ENCODE measurements at regions not wholly inside any gene's neighbourhood (a gene's known extent, or its start where the extent isn't known, plus 50 kb on each side); places are given as distances from the start of the nearest gene placed in this dataset.
"Not testable (repeated sequence)": the region's sequence is repeated elsewhere in the genome, so short reads cannot be mapped to it uniquely, and the experiment has no call there.

- DNase-seq (ENCODE audit: low read depth in 1 of 2, low spot score in 1 of 2); in situ Hi-C loops (cut with HindIII; ENCODE audit: low pct_unique_long_range_greater_than_20kb, low sequenced_read_pairs): not testable (repeated sequence)
Measured at GRCh38 chr5:122515210-122515609, 203.2 kb downstream of the SNCAIP start.

- in situ Hi-C loops (cut with HindIII; ENCODE audit: low pct_unique_long_range_greater_than_20kb, low sequenced_read_pairs): no loop called here
- DNase-seq (ENCODE audit: low read depth in 1 of 2, low spot score in 1 of 2): peak; percentile 72 to 88
- no peak for TF ChIP-seq JUND (IDR thresholded peaks at IDR 0.05; ENCODE audit: low read depth)
Measured at GRCh38 chr5:122515709-122516431, 203.8 kb downstream of the SNCAIP start.

DNA sequence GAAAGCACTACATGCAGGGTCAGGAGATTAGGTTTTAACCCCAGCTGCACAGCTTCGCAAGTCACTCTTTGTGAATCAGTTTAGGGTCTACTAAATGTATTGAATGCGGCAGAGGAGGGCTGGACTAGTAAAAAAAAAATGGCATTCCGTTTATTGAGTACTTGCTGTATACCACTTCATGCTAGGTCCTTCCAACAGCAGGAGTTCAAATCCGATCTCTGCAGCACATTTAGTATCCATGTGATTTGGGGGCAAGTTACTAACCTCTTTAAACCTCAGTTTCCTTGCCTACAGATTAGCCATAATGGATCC, 204.4 kb downstream of the SNCAIP start:
- no peak for TF ChIP-seq JUND (IDR thresholded peaks at IDR 0.05; ENCODE audit: low read depth)
- in situ Hi-C loops (cut with HindIII; ENCODE audit: low pct_unique_long_range_greater_than_20kb, low sequenced_read_pairs): no loop called here
- DNase-seq (ENCODE audit: low read depth in 1 of 2, low spot score in 1 of 2): no peak

DNA sequence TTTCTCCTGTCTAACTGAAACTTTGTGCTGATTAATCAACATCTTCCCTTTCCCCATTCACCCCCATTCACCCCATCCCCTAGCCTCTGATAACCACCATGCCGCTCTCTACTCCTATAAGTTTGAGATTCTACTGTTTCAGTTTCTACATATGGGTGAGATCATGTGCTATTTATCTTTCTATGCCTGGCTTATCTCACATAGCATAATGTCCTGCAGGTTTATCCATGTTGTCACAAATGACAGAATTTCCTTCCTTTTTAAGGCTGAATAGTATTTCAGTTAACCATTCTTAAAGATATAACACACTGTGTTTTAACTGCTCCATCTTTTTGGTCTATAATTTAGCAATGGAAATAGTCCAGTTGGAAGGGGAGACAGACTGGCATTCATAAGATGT, 205.1 kb downstream of the SNCAIP start:
- in situ Hi-C loops (cut with HindIII; ENCODE audit: low pct_unique_long_range_greater_than_20kb, low sequenced_read_pairs): no loop called here
- TF ChIP-seq JUND (IDR thresholded peaks at IDR 0.05; ENCODE audit: low read depth): no peak
- no peak for DNase-seq (ENCODE audit: low read depth in 1 of 2, low spot score in 1 of 2)

DNA sequence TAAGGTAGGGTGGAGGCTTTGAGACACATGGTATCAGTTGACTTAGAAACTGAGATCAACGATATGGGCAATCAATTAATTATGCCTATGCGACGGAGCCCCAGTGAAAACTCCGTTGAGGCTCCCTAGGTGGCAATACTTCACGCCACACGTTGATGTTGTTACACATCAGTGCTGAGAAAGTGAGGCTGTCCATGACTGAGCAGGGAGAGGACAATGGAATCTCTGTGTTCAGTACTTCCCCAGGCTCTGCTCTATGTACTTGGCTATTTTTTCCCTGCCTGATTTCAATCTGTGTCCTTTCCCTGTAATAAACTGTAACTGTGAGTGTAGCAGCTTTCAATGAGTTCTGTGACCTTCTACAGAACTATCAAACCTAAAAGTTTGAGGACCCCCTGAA, 211.7 kb downstream of the SNCAIP start:
- TF ChIP-seq JUND (IDR thresholded peaks at IDR 0.05; ENCODE audit: low read depth): no peak
- in situ Hi-C loops (cut with HindIII; ENCODE audit: low pct_unique_long_range_greater_than_20kb, low sequenced_read_pairs): no loop called here
- DNase-seq (ENCODE audit: low read depth in 1 of 2, low spot score in 1 of 2): peak in 1 of 2 experiments; percentile 5

DNA sequence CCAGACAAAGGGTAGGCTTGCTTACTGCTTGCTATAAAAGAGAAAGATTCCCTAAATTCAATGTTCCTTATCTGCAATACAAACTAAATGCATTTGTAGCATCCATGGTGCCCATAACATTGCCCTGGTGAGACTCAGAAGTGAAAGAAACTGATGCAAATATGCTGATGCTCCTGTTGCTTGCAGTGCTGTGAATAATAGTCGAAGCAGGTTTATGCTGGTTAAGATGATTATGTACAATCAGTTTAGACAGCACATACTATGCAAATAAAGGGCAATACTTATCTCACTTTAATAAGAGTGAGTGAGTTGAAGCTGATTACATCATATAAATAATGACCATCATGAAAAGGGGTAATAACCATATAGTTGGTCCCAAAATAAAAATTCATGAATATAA, 215.5 kb downstream of the SNCAIP start:
- no peak for TF ChIP-seq JUND (IDR thresholded peaks at IDR 0.05; ENCODE audit: low read depth)
- in situ Hi-C loops (cut with HindIII; ENCODE audit: low pct_unique_long_range_greater_than_20kb, low sequenced_read_pairs): no loop called here
- no peak for DNase-seq (ENCODE audit: low read depth in 1 of 2, low spot score in 1 of 2)

- in situ Hi-C loops (cut with HindIII; ENCODE audit: low pct_unique_long_range_greater_than_20kb, low sequenced_read_pairs): no loop called here
- no peak for TF ChIP-seq JUND (IDR thresholded peaks at IDR 0.05; ENCODE audit: low read depth)
- DNase-seq (ENCODE audit: low read depth in 1 of 2, low spot score in 1 of 2): no peak
Measured at GRCh38 chr5:122532035-122532434, 220.0 kb downstream of the SNCAIP start.

- in situ Hi-C loops (cut with HindIII; ENCODE audit: low pct_unique_long_range_greater_than_20kb, low sequenced_read_pairs): no loop called here
- TF ChIP-seq JUND (IDR thresholded peaks at IDR 0.05; ENCODE audit: low read depth): no peak
Measured at GRCh38 chr5:122533825-122534224, 221.8 kb downstream of the SNCAIP start.

DNA sequence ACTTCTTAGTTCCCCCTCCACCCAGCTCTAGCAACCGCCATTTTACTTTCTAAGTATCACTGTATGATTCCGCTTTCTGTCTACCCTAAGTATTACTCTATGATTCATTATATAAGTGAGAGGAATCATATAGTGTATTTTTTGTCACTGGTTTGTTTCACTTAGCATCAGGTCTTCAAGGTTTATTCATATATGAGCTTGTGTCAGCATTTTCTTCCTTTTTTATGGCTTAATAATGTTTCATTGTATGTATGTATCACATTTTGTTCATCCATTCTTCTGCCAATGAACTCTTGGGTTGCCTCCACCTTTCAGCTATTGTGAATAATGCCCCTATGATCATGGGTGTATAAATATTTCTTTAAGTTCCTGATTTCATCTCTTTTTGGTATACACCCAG, 222.8 kb downstream of the SNCAIP start:
- no peak for TF ChIP-seq JUND (IDR thresholded peaks at IDR 0.05; ENCODE audit: low read depth)
- no peak for DNase-seq (ENCODE audit: low read depth in 1 of 2, low spot score in 1 of 2)
- in situ Hi-C loops (cut with HindIII; ENCODE audit: low pct_unique_long_range_greater_than_20kb, low sequenced_read_pairs): no loop called here

More at GRCh38 chr5:122533825-122534224, 221.8 kb downstream of the SNCAIP start:
- DNase-seq (ENCODE audit: low read depth in 1 of 2, low spot score in 1 of 2): no peak

DNA sequence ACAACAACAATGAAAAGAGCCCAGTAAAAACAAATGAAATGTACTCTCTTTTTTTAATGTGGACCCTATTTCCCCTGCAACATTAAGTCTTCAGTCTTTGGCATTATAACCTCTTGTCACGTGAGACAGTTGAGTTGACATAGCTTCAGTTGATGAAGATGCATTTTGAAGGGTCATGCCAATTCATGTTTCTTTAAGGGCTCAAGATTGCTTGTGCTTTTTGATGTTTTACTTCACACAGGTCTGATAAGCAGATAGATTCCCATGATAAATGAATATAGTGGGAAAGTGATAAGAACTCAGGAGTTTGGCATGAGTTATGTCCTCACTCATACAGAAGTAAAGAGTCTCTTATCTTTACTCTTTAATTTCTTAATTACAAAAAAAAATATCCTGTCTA, 229.4 kb downstream of the SNCAIP start:
- in situ Hi-C loops (cut with HindIII; ENCODE audit: low pct_unique_long_range_greater_than_20kb, low sequenced_read_pairs): no loop called here
- no peak for DNase-seq (ENCODE audit: low read depth in 1 of 2, low spot score in 1 of 2)
- no peak for TF ChIP-seq JUND (IDR thresholded peaks at IDR 0.05; ENCODE audit: low read depth)

- in situ Hi-C loops (cut with HindIII; ENCODE audit: low pct_unique_long_range_greater_than_20kb, low sequenced_read_pairs): no loop called here
- no peak for TF ChIP-seq JUND (IDR thresholded peaks at IDR 0.05; ENCODE audit: low read depth)
Measured at GRCh38 chr5:122545986-122546385, 228.9 kb upstream of the SNX2 start.

GRCh38 chr5:122547219-122547618, 227.7 kb upstream of the SNX2 start:
- in situ Hi-C loops (cut with HindIII; ENCODE audit: low pct_unique_long_range_greater_than_20kb, low sequenced_read_pairs): no loop called here
- no peak for TF ChIP-seq JUND (IDR thresholded peaks at IDR 0.05; ENCODE audit: low read depth)
- no peak for DNase-seq (ENCODE audit: low read depth in 1 of 2, low spot score in 1 of 2)

More at GRCh38 chr5:122545986-122546385, 228.9 kb upstream of the SNX2 start:
- no peak for DNase-seq (ENCODE audit: low read depth in 1 of 2, low spot score in 1 of 2)

DNA sequence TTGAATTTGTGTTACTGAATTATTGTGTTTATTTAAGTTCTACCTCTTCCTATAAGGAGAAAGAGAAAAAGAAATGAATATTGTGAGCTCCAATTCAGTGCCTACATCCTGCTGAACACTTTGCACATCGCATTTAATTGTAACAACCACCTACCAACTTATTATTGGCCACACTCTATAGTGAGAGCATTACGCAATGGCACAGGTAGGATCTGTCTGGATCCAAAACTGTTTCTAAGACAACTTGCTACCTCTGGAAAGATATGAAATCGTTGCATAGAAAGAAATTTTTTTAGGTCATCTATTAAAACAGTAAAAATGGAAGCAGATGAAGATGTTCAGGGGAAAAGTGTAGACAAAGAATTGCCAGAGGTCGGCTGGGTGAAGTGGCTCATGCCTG, 227.2 kb upstream of the SNX2 start:
- in situ Hi-C loops (cut with HindIII; ENCODE audit: low pct_unique_long_range_greater_than_20kb, low sequenced_read_pairs): no loop called here
- DNase-seq (ENCODE audit: low read depth in 1 of 2, low spot score in 1 of 2): no peak
- no peak for TF ChIP-seq JUND (IDR thresholded peaks at IDR 0.05; ENCODE audit: low read depth)

- in situ Hi-C loops (cut with HindIII; ENCODE audit: low pct_unique_long_range_greater_than_20kb, low sequenced_read_pairs): no loop called here
- TF ChIP-seq JUND (IDR thresholded peaks at IDR 0.05; ENCODE audit: low read depth): no peak
- no peak for DNase-seq (ENCODE audit: low read depth in 1 of 2, low spot score in 1 of 2)
Measured at GRCh38 chr5:122559676-122560075, 215.2 kb upstream of the SNX2 start.

All from T47D (cell line).